AG08396 (cell line): ENCODE measurements at regions not wholly inside any gene's neighbourhood (a gene's known extent, or its start where the extent isn't known, plus 50 kb on each side); places are given as distances from the start of the nearest gene placed in this dataset.
"Not testable (repeated sequence)": the region's sequence is repeated elsewhere in the genome, so short reads cannot be mapped to it uniquely, and the experiment has no call there.

Source experiments
- DNase-seq: peaks from one replicate; pipeline ENCODE4 v3.0.0; 2012; ENCODE audit warnings: low spot score, mixed read lengths

DNA sequence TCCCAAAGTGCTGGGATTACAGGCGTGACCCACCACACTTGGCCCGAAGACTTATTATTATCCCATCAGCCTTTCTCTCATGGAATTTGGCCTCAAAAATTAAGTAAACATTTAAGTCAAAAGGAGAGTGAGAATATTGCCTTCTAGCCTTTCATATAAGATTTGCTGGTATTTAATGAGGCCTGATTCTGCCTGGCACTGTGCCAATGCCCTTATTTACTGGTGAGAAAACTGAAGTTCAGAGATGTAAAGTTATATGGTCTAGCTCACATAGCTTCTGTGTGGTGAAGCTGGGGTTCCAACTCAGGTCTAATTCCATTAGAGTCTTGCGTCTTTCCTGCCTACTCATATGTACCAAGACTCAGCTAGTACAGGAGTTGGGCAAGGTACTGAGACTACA is 260.2 kb downstream of the SDHAF3 start:
- no peak for DNase-seq

GRCh38 chr7:97381815-97382554 is 264.5 kb downstream of the SDHAF3 start:
- DNase-seq: no peak

GRCh38 chr7:97390052-97390451 is 272.6 kb downstream of the SDHAF3 start:
- no peak for DNase-seq

DNA sequence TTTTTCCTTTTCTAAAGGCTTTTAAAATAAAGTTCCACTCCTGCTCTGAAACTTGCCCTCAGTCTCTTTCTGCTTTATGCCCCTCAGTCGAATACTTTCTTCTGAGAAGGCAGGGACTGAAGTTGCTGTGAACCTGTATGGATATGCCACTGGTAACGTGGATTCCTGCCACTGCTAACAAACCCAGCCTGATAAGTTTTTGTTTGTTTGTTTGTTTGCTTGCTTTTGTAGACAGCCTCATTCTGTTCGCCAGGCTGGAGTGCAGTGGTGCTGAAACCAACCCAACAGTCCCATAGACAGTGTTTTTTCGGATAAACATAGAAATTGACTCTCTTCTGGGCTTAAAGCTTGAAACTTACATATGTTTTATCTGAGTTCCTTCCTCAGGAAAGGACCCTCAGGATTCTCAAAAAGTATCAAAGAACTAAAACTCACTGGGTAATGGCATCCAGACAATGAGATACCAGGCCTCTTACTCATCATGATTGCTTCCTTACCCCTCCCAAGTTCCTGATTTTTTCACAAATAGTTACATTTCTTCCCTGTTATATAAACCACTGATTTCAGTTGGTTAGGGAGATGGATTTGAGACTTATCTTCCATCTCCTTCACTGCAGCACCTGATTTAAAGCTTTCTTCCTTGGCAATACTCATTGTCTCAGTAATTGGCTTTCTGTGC is 273.6 kb downstream of the SDHAF3 start:
- no peak for DNase-seq

- no peak for DNase-seq
These were observed 283.9 kb downstream of the SDHAF3 start for GRCh38 chr7:97401398-97401797.

DNA sequence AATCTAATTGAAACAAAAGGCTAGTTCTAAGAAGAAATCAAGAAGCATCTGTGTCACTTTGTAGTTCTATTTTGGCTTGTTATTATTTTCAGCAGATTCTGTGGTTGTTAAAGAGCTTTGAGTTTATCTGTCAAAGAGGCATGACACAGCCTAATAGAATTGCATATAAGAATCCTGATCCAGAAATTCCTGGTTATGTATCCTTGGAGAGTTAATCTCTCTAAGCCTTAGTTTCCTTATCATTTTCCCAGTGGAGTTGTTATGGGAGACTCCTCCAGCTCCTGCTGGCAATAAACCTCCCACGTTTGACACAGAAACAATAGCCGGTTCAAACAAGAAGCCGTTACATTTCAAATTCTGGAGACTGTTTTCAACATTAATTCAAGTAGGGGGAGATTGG is 288.3 kb downstream of the SDHAF3 start:
- DNase-seq: no peak

DNA sequence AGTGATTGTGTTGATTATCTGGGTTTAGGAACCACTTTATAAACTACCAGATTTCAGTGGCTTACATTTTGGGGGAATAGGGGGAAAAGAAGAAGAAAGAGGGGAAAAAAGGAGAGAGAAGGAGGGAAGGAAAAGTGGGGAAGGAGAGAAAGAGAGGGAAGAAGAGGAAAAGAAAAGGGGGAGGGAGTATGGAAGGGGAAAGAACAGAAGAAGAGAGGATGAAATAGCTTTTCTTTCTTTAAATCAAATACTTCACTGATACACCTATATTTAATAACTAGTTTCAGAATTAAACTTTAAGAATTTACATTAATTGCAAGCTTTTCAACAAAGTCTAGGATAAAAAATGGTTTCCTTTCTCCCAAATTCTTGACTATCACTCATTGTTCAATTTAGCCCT is 289.6 kb downstream of the SDHAF3 start:
- DNase-seq: no peak

GRCh38 chr7:97409346-97409745 is 291.8 kb downstream of the SDHAF3 start:
- DNase-seq: no peak

DNA sequence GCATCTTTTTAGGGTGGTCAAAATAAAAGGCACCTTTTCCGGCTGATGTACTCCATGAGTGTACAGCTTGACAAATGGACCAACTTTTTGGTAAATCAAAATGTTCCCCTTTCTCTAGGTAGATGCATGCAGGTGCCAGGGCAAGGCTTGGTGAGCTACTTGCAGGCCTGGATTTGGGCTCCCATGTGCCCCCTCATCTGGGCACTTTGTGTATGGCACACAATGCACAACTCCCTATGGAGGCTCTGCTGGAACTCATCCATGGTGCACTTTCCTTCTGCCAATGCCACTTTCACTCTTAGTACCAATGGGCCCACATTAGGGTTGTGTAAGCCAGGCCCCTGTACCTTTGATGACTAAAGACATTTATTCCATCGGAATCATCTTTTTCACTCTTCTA is 300.8 kb downstream of the SDHAF3 start:
- no peak for DNase-seq

- DNase-seq: no peak
These were observed 302.4 kb downstream of the SDHAF3 start for GRCh38 chr7:97419898-97420297.

DNA sequence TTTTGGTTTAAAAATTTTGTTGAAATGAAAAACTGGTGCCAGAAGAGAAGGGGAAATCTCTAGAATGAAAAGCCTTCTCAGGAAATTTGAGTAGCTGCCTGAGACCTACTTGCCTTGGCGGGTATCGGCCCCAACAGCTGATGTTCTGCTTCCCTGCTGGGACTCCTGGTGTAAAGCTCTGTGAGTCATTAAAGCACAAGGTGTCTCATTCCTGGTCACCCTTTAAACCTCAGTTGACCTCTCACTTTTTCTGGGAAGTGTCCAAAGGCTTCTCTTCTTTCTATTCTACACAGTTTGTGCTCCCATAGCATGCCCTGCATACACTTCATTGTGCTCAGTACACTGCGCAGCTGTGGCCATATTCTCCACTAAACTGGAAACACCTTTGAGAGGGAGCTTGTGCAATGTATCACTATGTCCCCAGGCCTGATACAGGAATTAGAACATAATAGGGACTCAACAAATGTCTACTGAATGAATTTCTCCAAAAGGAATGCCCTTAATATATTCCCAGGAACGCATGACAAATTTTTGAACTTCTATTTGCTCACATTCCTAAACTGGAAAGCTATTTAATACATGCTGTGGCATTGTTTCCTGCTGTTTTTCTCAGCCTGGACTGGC is 303.9 kb downstream of the SDHAF3 start:
- peak; percentile 3 for DNase-seq

GRCh38 chr7:97422046-97422445 is 304.5 kb downstream of the SDHAF3 start:
- no peak for DNase-seq

DNA sequence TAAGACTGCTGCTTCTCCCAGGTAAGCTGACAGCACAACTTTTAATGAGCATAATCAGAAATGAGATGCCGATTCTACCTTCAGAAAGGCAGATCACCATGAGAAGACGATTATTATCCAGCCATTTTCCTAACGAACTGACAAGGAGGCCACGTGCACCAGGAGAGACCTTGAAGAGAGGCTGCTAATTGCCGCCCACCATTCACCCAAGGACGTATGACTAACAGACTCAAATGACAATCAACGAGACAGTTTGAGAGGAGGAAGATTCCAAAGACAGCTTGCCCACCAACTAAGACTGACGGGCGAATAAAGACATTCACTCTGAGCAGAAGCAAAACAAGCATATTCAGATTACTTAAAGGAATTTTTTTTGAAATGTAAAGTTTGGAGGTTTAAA is 301.9 kb upstream of the TAC1 start:
- DNase-seq: no peak

DNA sequence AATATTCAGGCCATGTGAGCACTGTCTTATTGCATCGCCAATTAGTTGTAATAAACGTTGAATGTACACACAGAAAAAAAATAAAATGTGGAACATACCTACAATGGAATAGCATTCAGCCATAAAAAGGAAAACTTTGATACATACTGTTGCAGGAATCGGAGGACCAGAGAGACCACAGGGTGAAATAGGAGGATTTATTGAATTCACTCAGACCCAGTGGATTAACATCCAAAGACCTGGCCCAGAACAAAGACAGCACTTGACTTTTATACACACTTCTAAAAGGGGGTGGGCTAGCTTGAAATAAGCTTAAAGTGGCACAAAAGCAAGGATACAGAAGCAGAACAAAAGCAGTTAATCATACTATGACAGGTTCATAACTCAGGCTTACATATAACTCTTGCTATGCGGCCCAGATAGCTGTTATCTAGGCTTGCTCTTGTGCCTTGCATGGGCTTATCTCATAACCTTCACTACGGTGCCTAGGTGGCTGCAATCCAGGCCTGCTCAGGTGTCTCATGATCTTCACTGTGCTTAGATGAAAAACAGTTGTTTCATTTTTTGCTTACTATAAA is 292.2 kb upstream of the TAC1 start:
- no peak for DNase-seq

GRCh38 chr7:97446361-97446760 is 285.5 kb upstream of the TAC1 start:
- DNase-seq: no peak

DNA sequence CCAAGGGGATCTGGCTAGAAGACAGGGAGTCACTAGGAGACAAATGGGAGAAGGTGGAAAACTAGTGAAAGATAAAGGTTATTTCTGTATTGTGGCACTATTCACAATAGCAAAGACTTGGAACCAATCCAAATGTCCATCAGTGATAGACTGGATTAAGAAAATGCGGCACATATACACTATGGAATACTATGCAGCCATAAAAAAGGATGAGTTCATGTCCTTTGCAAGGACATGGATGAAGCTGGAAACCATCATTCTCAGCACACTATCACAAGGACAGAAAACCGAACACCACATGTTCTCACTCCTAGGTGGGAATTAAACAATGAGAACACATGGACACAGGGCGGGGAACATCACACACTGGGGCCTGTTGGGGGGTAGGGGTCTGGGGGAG is 282.4 kb upstream of the TAC1 start:
- not testable (repeated sequence) for DNase-seq

DNA sequence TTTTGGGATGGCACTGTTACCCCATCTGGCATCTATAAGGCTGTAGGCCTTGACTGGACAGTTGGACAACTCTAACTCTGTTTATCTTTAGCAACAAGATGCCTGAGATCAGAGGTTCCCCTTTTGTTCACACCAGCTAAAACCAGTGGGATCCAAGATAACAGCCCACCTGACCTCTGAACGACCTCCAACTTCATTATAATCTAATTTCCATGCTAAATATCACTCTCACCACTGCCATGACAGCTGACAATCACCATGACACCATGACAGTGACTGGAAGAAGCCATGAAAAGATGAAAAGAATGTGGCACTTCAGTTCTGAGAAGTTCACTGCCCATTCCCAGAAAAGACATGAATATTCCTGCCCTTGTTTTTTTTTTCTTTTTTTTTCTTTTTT is 281.4 kb upstream of the TAC1 start:
- no peak for DNase-seq

DNA sequence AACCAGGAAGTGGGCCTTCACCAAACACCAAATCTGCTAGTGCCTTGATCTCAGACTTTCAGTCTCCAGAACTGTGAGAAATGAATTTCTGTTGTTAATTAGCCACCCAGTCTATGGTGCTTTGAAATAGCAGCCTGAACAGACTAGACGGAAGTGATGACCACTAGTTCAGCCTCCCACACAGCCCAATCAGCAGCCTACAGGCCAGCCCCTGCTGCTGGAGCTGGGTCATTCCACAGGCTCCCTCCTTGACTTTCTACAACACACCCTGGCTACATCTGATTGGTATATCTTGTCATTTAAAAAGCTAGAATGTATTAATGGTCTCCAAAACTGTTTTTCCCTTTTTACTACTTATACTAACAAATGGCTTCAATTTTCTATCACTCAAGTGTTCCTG is 277.2 kb upstream of the TAC1 start:
- DNase-seq: no peak

- no peak for DNase-seq
These were observed 274.8 kb upstream of the TAC1 start for GRCh38 chr7:97457054-97457453.

DNA sequence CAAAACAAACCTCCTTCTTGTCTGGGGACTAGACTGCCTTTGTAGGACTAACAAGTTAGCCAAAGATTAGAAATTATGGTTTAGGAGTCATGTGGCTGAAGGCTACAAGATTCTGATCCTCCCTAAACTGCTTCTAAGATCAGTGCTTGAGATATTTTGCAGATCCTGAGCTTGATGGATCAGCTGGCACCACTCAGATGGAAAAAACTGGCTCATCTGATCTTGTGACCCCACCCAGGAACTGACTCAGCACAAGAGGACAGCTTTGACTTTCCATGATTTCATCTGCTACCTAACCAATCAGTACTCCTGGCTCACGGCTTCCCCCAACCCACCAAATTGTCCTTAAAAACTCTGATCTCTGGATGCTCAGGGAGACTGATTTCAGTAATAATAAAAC is 271.5 kb upstream of the TAC1 start:
- no peak for DNase-seq

GRCh38 chr7:97461596-97461995 is 270.3 kb upstream of the TAC1 start:
- DNase-seq: no peak

DNA sequence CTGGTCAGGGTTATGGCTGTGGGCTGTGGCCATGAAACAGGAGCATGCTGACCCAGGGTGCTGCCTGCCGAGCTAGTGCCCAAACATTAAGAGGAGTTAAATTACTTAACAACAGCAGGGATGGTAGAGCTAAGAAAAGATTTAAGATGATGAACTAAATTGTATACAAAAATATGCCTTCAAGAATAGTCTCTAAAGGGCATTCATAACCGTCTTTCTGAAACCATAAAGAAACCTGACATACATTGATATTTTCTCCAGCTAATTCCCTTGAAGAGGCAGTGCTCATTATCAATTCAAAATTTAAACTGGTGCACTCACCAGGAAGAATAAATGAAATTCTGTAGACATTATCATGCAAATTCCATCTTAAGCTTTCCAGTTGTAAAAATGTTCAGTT is 265.8 kb upstream of the TAC1 start:
- DNase-seq: no peak
